ENCODE measurements at regions not wholly inside any gene's neighbourhood (a gene's known extent, or its start where the extent isn't known, plus 50 kb on each side); places are given as distances from the start of the nearest gene placed in this dataset.

DNA sequence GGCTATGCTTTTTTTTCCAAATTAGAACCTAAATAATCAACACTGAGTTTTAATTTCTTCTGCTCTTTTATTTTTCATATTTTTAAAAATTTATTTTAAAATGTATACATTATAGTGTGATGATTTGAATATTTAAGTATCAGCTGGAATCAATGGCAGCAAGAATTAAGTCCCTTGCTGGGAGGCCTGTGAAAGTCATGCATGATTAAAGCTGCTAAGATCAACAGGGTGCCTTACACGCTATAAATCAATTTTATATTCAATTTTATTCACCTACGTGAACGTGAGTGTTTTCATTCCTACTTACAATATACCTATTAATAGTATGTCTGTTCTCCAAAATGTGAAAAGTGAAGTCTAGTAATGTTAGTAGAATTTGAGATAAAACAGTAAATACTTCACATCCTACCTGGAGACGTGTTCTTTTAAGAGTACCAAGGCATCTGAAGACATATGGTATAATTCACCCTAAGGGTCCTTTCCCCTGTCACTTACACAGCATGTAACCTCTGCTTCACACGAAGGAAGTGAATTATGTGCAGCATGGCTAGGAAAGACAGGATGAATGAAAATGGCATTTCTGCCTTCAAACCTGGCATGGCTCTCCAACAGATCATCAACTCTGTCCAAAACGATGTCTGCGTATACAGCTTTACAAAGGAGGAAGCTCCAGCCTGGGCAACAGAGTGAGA lies 640.4 kb upstream of the ROBO1 start:
- TF ChIP-seq POLR2A (IDR thresholded peaks at IDR 0.05; ENCODE audit: low read depth), result no peak
- no peak for TF ChIP-seq POLR2AphosphoS5 (IDR thresholded peaks at IDR 0.05)

Measured in esophagus muscularis mucosa (tissue), 2 donors.